HG03460 (cell line): ENCODE measurements at regions not wholly inside any gene's neighbourhood (a gene's known extent, or its start where the extent isn't known, plus 50 kb on each side); places are given as distances from the start of the nearest gene placed in this dataset.
"Not testable (repeated sequence)": the region's sequence is repeated elsewhere in the genome, so short reads cannot be mapped to it uniquely, and the experiment has no call there.

Experiments
- ATAC-seq: cut with Tn5 transposase; IDR thresholded peaks from one replicate; pipeline ENCODE4 v1.9.1; 2021; ENCODE audit not compliant: unreplicated experiment

GRCh38 chr10:120749072-120749471, 102.1 kb upstream of the WDR11 start:
- ATAC-seq, result no peak

DNA sequence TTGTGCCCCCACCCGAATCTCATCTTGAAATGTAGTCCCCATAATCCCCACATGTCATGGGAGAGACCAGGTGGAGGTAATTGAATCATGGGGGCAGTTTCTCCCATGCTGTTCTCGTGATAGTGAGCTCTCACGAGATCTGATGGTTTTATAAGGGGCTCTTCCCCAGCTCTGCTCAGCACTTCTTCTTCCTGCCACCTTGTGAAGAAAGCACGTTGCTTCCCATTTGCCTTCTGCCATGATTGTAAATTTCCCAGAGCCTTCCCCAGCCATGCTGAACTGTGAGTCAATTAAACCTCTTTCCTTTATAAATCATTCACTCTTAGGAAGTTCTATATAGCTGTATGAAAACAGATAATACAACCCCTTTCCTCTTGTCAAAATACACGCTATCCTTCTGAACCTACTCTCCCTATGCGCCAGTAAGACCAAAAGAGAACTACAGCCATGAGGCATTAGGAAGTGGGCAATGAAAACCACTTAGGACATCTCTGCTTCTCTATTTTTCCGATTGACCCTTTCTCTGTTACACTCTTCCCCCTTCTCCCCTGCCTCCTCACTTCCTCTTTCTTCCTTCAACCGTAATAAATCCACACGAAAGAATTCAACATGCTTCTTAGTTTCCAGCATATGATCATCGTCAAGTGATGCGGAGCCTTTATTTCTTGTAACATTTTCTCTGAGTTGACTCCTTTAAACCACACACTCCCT, 101.2 kb upstream of the WDR11 start:
- no peak for ATAC-seq

DNA sequence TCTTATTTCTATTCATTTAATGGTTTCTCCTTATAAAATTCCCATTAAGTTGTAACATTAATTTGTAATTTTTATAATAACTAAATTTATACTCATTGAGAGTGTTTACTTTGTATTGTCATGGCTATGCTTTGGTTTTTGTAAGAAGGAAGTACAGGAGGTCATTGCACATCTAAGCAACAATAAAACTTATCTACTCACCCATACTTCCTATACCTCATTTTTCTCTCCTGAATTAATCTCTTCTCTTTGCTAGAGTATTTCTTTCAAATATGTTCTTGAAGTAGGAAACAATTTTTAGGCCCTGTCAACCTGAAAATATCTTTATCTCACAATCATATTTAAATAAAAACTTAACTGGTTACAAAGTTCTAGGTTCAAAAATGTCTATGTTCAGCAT, 95.4 kb upstream of the WDR11 start:
- ATAC-seq, result no peak

DNA sequence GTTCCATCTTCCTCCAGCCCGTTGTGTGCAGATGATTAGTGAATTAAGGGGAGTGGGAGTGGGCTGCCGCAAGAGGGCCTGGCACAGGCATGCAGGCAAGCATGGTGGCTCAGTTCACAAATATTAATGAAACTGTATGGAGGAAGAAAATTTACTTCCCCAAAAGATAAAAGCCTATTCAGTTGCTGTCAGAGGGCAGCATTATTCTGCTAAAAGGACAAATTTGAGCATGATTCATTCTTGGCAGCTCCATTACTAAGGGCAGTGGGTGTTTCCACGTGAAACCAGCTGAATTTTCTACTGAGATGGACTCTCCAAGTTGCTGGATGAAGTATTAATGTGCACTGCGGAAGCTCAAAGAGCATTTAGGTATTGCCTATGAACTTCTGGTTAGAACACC, 90.9 kb upstream of the WDR11 start:
- ATAC-seq, result no peak

- ATAC-seq, result no peak
Observed at GRCh38 chr10:120761951-120762350, 89.2 kb upstream of the WDR11 start.

DNA sequence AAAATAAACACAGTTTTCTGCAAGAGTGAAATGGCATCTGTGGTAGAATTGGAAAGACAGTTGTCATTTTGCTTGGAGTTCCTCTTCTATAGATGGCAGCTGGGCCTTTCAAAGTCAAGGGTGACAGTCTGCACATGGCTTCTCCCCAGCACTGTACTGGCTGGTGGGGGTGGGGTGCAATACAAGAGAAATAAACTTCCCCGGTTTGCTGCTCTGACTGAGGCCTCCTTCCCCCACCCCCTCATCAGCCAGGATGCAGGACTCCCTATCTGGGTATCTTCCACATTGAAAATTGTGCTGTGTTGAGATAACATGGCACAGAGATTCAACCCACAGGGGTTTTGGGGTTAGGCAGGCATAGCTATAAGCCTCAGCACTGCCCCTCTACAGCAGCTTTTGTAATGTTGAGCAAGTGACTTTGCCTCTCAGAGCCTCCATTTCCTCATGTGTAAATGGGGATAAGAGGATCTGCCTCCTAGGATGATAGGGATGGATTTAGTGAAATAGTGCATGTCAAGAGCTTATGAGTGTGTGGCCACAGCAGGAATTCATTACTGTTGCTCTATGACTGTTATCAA, 85.8 kb upstream of the WDR11 start:
- ATAC-seq, result no peak

DNA sequence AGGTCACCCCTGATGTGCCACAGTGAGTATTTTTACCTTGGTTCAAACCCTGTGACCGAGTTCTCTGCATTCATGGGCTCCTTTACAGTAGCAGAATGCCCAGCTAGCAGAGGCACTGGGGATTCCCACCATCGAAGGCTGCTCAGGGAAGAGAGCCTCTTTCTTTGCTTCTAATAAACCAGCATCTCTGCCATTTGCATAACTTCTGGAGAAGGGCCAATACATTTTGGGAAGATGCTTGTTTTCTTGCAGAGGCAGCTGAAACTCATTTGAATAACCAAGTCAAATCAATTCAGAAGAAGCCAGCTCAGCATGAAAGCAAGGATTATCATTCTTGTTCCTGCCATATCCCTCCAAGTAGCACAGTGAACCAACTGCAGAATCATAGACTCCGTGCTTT, 82.9 kb upstream of the WDR11 start:
- ATAC-seq, result no peak

- ATAC-seq, result no peak
Observed at GRCh38 chr10:120770496-120770895, 80.7 kb upstream of the WDR11 start.

DNA sequence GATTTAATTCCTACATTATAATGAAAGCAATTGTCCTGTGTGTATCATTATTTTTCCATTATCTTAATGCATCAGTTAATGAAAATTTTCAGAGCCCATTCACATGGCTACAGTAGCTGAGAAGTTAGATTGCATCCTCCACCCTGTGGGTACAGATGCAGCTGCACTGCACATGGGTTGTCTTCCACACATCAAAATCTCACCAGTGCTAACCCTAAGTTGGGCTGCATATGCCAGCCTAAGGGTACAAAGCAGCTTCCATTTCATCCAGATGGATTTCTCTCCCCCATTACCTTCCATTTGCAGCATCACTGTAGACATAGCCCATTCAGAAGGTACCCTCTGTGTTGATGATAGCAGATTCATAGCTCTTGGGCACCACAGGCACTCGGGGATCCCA, 74.7 kb upstream of the WDR11 start:
- no peak for ATAC-seq

- ATAC-seq, result no peak
Observed at GRCh38 chr10:120782336-120782735, 68.8 kb upstream of the WDR11 start.

DNA sequence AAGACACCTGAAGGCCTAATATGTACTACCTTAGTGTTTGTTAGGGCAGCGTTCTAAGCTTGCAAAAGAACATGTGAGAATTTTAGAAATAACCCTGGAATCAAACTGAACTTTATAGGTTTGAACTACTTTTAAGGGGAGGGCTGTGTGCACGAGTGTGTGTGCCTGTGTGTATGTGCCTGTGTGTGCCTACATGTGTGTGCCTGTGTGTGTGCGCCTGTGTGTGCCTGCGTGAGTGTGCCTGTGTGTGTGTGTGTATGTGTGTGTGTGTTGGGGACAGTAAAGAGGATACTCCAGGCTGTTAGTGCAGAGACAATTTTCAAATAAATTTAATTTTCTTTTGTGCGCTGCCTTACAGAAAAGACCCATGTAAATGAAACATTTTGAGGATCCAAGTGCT, 68.1 kb upstream of the WDR11 start:
- no peak for ATAC-seq

- ATAC-seq, result no peak
Observed at GRCh38 chr10:120783867-120784266, 67.3 kb upstream of the WDR11 start.

GRCh38 chr10:120788771-120789170, 62.4 kb upstream of the WDR11 start:
- ATAC-seq, result no peak

GRCh38 chr10:120789303-120790203, 61.6 kb upstream of the WDR11 start:
- no peak for ATAC-seq

DNA sequence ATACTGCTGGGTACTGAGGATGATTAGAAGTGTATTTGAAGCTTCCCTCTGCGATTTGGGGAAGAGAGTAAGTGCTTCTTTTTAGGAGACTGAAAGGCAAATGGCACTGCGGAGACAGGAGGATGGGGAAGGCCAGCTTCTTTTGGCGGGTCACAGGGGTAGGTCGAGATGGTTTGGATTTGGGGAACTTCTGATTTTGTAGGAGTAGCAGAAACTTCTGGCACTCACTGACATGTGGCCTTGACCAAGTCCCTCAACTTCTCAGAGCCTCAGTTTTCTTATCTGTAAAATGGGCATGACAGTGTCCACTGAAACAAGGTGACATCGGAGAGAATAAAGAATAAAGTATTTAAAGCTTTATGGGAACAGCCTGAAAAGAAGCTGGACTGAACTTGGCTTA, 59.8 kb upstream of the WDR11 start:
- ATAC-seq, result no peak

- no peak for ATAC-seq
Observed at GRCh38 chr10:120793088-120793487, 58.1 kb upstream of the WDR11 start.

DNA sequence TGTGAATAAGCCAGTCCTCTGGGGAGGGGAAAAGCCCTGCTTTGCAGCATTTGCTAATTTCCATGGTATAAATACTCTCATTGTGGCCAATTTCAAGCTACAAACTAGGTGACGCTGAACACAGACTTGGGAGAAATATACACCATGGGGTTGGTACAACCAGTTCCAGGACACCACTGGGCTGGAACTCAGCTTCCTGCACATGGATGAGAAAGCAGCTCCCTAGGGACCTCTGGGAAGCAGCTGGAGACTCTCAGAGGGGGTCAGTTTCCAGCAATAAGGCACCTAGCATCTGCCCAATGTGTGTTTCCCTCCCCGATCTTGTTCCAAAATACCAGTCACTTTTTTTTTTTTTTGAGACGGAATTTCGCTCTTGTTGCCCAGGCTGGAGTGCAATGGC, 56.8 kb upstream of the WDR11 start:
- no peak for ATAC-seq

DNA sequence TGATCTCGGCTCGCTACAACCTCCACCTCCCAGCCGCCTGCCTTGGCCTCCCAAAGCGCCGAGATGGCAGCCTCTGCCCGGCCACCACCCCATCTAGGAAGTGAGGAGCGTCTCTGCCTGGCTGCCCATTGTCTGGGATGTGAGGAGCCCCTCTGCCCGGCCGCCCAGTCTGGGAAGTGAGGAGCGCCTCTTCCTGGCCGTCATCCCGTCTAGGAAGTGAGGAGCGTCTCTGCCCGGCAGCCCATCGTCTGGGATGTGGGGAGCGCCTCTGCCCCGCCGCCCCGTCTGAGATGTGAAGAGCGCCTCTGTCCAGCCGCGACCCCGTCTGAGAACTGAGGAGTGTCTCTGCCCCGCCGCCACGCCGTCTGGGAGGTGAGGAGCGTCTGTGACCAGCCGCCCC, 52.9 kb upstream of the WDR11 start:
- ATAC-seq, result not testable (repeated sequence)

DNA sequence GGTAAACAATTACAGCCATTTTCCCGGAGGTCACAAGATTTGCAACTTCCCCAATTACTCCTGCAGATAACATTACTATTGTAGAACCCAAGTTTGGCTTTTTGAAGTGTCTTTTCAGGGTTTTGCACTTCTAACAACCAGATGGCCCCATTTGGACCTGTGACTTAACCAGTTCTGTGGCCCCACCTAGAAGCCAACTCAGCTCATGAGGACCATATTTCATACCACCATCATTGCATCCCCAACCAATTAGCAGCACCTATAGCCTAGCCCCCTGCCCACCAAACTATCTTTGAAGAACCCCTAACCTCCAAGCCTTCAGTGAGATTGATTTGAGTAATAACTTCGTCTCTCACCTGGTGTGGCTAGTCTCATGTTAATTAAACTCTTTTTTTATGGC, 51.3 kb upstream of the WDR11 start:
- no peak for ATAC-seq

DNA sequence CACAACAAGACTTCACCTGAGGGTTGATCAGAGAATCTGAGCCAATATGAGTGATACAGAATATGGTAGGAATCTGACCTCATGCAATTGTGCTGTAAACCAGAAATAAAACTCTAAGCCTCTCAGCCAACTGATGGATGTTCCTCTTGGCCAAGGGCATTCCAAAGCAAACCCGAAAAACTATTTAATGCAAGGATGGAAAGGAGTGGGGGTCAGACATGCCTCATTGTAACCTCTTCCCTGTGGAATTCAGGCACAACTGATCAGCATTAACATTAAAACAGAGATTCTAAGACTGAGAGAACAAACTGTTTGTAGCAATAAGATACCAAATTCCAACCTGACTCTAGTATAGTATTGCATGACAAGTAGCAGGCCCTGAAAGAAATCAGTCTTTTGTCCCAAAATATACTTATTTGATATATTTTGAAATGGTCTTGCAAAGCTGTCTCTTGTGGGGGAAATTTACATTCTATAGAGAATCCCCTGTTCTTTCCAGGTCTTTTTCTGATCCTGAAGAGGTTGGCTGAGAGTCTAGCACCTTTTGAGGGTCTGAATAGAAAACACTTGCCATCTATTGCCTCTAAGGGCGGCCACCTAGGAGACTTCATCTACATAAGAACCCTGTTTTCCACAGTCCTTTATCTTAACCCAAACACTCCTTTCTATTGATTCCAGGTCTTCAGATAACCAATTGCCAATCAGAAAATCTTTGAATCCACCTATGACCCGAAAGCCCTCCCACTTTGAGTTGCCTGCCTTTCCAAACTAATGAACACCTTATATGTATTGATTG, 50.4 kb upstream of the WDR11 start:
- no peak for ATAC-seq
